Naive thymus-derived CD8-positive, alpha-beta T cell (primary cell): ENCODE measurements at regions not wholly inside any gene's neighbourhood (a gene's known extent, or its start where the extent isn't known, plus 50 kb on each side); places are given as distances from the start of the nearest gene placed in this dataset.

ENCODE experiments used
- ATAC-seq, 2 donors: fragments of 150-1000 bp; cut with Tn5 transposase in 1 of 2; sonication (Bioruptor Pico), chemical (Tn5 transposase) in 1 of 2; 1 replicate in 1 of 2; 2 replicates in 1 of 2; pipeline ENCODE4 v1.10.0; 2021; ENCODE audit warnings: mild to moderate bottlenecking in 2 of 2, moderate library complexity in 2 of 2
- POLR2A ChIA-PET: fragments of 350-600 bp; sonication (Branson Sonifier 250); formaldehyde crosslinking; loops from one replicate; lab custom pipeline; 2021; ENCODE audit warnings: antibody characterized with exemption; lab: Charles Lee
- DNase-seq, 10 donors: peaks; one replicate each; pipeline versions ENCODE4 v3.0.0 to v3.0.0-alpha.2; 2020 to 2022
- H3K27ac Mint-ChIP-seq, 10 donors: one replicate each; pipeline ENCODE4 v1.8.0; 2020 to 2022; ENCODE audit warnings: mild to moderate bottlenecking in 10 of 10, mixed read lengths in 10 of 10, moderate library complexity in 4 of 10, inconsistent platforms in 1 of 10
- H3K27me3 Mint-ChIP-seq, 5 donors: one replicate each; pipeline ENCODE4 v1.8.0; 2021 to 2022; ENCODE audit warnings: mixed read lengths in 5 of 5
- H3K36me3 Mint-ChIP-seq, 3 donors: one replicate each; pipeline ENCODE4 v1.8.0; 2020 to 2022; ENCODE audit warnings: mixed read lengths in 3 of 3, mild to moderate bottlenecking in 2 of 3, inconsistent platforms in 1 of 3
- H3K4me1 Mint-ChIP-seq, 4 donors: one replicate each; pipeline ENCODE4 v1.8.0; 2021 to 2022; ENCODE audit warnings: mixed read lengths in 4 of 4
- H3K4me3 Mint-ChIP-seq, 10 donors: one replicate each; pipeline ENCODE4 v1.8.0; 2020 to 2022; ENCODE audit warnings: mild to moderate bottlenecking in 10 of 10, mixed read lengths in 10 of 10, moderate library complexity in 6 of 10, inconsistent platforms in 1 of 10
- H3K9me3 Mint-ChIP-seq, 9 donors: one replicate each; pipeline ENCODE4 v1.8.0; 2020 to 2022; ENCODE audit warnings: mixed read lengths in 9 of 9, mild to moderate bottlenecking in 3 of 9, inconsistent platforms in 1 of 9, moderate library complexity in 1 of 9

- peaks cover 0 to 12% (median 3%) of the 10 kb centered on the region in 5 donors for H3K27me3 Mint-ChIP-seq
- H3K4me3 Mint-ChIP-seq, result no peak overlapping the region
- POLR2A ChIA-PET, result no interaction called here
- no peaks in the 10 kb centered on the region for H3K9me3 Mint-ChIP-seq
- H3K27ac Mint-ChIP-seq, result no peak overlapping the region
- H3K36me3 Mint-ChIP-seq, result no peaks in the 10 kb centered on the region
- ATAC-seq, result no peak
- DNase-seq, result no peak
- H3K4me1 Mint-ChIP-seq, result peaks cover 0 to 1% (median 0%) of the 10 kb centered on the region in 4 donors
Measured at GRCh38 chr3:70607469-70607868, 295.0 kb upstream of the MDFIC2 start.

GRCh38 chr3:70606018-70606417 is 293.6 kb upstream of the MDFIC2 start:
- ATAC-seq (no peak), DNase-seq (no peak)
- POLR2A ChIA-PET, result no interaction called here
- no peaks in the 10 kb centered on the region for H3K36me3 Mint-ChIP-seq
- H3K4me3 Mint-ChIP-seq, result no peak overlapping the region
- peaks cover 0 to 10% (median 5%) of the 10 kb centered on the region in 5 donors for H3K27me3 Mint-ChIP-seq
- peaks cover 0 to 1% (median 0%) of the 10 kb centered on the region in 4 donors for H3K4me1 Mint-ChIP-seq
- H3K27ac Mint-ChIP-seq, result no peak overlapping the region
- H3K9me3 Mint-ChIP-seq, result no peaks in the 10 kb centered on the region

- Mint-ChIP-seq H3K4me1 (peaks cover 0 to 1% (median 0%) of the 10 kb centered on the region in 4 donors), H3K36me3 (no peaks in the 10 kb centered on the region), H3K4me3 (no peak overlapping the region), H3K27ac (no peak overlapping the region), H3K27me3 (peaks cover 0 to 11% (median 9%) of the 10 kb centered on the region in 5 donors), H3K9me3 (no peaks in the 10 kb centered on the region)
- ATAC-seq (no peak), DNase-seq (no peak)
- POLR2A ChIA-PET, result no interaction called here
Measured at GRCh38 chr3:70603103-70603502, 290.7 kb upstream of the MDFIC2 start.

- no peak for DNase-seq
- Mint-ChIP-seq H3K27ac (no peak overlapping the region), H3K4me3 (no peak overlapping the region), H3K9me3 (no peaks in the 10 kb centered on the region), H3K27me3 (peaks cover 6 to 26% (median 11%) of the 10 kb centered on the region in 5 donors), H3K36me3 (no peaks in the 10 kb centered on the region), H3K4me1 (no peaks in the 10 kb centered on the region)
- POLR2A ChIA-PET, result interaction anchor here (0.7 kb wide), 1 partner anchor 465 kb away, joined by 6 read pairs; no protein-coding TSS in a partner anchor
- ATAC-seq, result no peak
Measured at GRCh38 chr3:70597312-70597711, 284.9 kb upstream of the MDFIC2 start.

GRCh38 chr3:70583682-70584081 is 271.2 kb upstream of the MDFIC2 start:
- DNase-seq, result no peak
- POLR2A ChIA-PET, result no interaction called here

DNA sequence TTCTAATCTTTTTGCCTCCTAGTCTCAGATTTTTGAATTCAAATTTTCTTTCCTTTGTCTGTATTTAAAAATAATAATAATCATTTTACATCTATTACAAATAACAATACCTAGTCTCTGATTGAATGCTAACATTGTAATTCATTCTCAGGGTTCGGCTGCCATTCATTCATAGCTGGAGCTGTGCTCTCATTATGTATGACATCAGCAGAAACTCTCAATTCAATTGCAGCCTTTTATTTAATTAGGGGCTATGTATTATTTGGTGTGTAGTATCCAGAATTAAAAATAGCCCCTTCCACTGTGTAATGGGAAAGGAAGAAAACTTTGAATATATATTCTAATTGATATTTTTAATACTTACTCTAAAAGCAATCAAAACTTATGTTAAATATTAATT is 270.4 kb upstream of the MDFIC2 start:
- POLR2A ChIA-PET, result no interaction called here
- no peak for DNase-seq
- peaks cover 0 to 14% (median 11%) of the 10 kb centered on the region in 5 donors for H3K27me3 Mint-ChIP-seq
- ATAC-seq, result no peak
- H3K27ac Mint-ChIP-seq, result no peak overlapping the region
- H3K4me1 Mint-ChIP-seq, result no peaks in the 10 kb centered on the region
- no peak overlapping the region for H3K4me3 Mint-ChIP-seq
- H3K9me3 Mint-ChIP-seq, result no peaks in the 10 kb centered on the region
- H3K36me3 Mint-ChIP-seq, result no peaks in the 10 kb centered on the region

More at GRCh38 chr3:70583682-70584081, 271.2 kb upstream of the MDFIC2 start:
- no peak for ATAC-seq
- H3K27me3 Mint-ChIP-seq, result peaks cover 0 to 10% (median 6%) of the 10 kb centered on the region in 5 donors
- H3K27ac Mint-ChIP-seq, result no peak overlapping the region
- no peaks in the 10 kb centered on the region for H3K4me1 Mint-ChIP-seq
- no peaks in the 10 kb centered on the region for H3K9me3 Mint-ChIP-seq
- H3K4me3 Mint-ChIP-seq, result no peak overlapping the region
- no peaks in the 10 kb centered on the region for H3K36me3 Mint-ChIP-seq

DNA sequence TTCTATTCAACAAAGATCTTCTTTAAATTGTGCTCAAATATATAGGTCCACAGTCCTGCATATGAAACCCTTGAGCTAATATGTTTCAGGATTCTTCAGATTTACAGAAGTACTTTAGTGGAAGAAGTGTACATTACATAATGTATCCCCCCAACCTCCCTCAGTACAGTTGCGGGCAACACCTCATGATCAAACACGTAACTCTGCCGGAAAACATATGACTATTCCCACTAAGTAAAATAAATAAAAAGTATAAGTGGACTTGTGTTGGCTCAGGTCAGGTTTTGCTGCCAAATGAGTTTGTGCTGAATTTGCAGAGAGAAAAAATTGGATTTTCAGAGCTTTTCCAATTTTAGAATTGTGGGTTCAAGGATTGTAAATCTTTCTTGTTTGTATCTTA is 267.6 kb upstream of the MDFIC2 start:
- DNase-seq (no peak), ATAC-seq (no peak)
- no peaks in the 10 kb centered on the region for H3K9me3 Mint-ChIP-seq
- H3K27me3 Mint-ChIP-seq, result peaks cover under 1 to 19% (median 14%) of the 10 kb centered on the region in 5 donors
- no peak overlapping the region for H3K27ac Mint-ChIP-seq
- no peaks in the 10 kb centered on the region for H3K36me3 Mint-ChIP-seq
- POLR2A ChIA-PET, result no interaction called here
- H3K4me1 Mint-ChIP-seq, result no peaks in the 10 kb centered on the region
- H3K4me3 Mint-ChIP-seq, result no peak overlapping the region

DNA sequence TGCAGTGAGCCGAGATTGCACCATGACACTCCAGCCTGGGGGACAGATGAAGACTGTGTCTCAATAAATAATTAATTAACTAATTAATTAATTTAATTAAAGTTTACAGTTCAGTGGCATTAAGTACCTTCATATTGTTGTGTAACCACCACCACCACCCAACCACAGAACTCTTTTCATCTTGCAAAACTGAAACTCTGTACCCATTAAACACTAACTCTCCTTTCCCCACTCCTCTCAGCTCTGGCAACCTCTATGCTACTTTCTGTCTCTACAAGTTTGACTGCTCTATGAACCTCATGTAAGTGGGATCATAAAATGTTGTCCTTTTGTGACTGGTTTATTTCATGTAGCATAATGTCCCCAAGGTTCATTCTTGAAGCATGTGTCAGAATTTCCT is 259.3 kb upstream of the MDFIC2 start:
- ATAC-seq, result no peak
- peaks cover 0 to 3% (median 0%) of the 10 kb centered on the region in 9 donors for H3K9me3 Mint-ChIP-seq

DNA sequence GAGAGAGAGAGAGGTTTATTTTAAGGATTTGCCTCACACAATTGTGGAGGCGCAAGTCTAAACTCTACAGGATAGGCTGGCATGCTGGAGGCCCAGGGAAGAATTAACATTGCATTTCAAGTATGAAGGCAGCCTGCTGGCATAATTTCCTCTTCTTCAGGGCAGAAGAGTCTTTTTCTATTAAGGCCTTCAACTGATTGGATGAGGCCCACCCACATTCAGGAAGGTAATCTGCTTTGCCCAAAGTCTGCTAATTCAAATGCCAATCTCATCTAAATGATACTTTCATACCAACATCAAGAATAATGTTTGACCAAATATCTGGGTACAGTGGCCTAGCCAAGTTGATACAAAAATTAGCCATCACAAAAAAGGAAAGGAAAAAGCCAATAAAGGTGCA is 258.1 kb upstream of the MDFIC2 start:
- ATAC-seq (no peak), DNase-seq (no peak)
- no peak overlapping the region for H3K27ac Mint-ChIP-seq
- POLR2A ChIA-PET, result no interaction called here
- peaks cover 0 to 11% (median 4%) of the 10 kb centered on the region in 5 donors for H3K27me3 Mint-ChIP-seq
- H3K4me1 Mint-ChIP-seq, result no peaks in the 10 kb centered on the region
- no peaks in the 10 kb centered on the region for H3K36me3 Mint-ChIP-seq
- no peak overlapping the region for H3K4me3 Mint-ChIP-seq
- peaks cover 0 to 3% (median 0%) of the 10 kb centered on the region in 9 donors for H3K9me3 Mint-ChIP-seq

More for the DNA sequence above, 259.3 kb upstream of the MDFIC2 start:
- no peak for DNase-seq
- Mint-ChIP-seq H3K4me1 (no peaks in the 10 kb centered on the region), H3K36me3 (no peaks in the 10 kb centered on the region), H3K27me3 (peaks cover 0 to 8% (median 2%) of the 10 kb centered on the region in 5 donors), H3K4me3 (no peak overlapping the region), H3K27ac (no peak overlapping the region)
- POLR2A ChIA-PET, result no interaction called here

DNA sequence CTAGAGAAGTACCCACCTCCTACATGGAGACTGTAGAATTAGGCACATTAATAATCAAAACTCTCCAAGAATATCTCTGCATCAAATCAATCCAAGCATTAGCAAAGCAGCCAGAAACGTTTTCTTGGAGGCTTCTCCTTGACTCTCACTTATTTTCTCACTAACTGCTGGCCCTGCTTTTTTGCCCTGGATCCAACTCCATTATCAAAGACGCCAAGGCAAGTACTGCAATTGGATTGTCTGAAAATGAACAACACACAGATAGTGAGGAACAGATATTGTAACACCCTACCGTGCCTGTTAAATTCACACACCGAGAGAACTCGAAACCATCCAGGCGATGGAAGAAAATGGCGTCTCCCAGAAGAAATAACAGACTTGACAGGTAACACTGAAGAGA is 256.2 kb upstream of the MDFIC2 start:
- H3K27me3 Mint-ChIP-seq, result peaks cover 0 to 5% (median 0%) of the 10 kb centered on the region in 5 donors

GRCh38 chr3:70565861-70566260 is 253.4 kb upstream of the MDFIC2 start:
- POLR2A ChIA-PET, result no interaction called here
- no peak overlapping the region for H3K4me3 Mint-ChIP-seq
- no peak overlapping the region for H3K27ac Mint-ChIP-seq
- H3K4me1 Mint-ChIP-seq, result no peaks in the 10 kb centered on the region
- no peak for ATAC-seq
- peaks cover 0 to 15% (median 10%) of the 10 kb centered on the region in 3 donors for H3K36me3 Mint-ChIP-seq
- peaks cover 0 to 15% (median 8%) of the 10 kb centered on the region in 9 donors for H3K9me3 Mint-ChIP-seq
- no peak for DNase-seq
- H3K27me3 Mint-ChIP-seq, result peaks cover 0 to 5% (median 0%) of the 10 kb centered on the region in 5 donors

More for the DNA sequence above, 256.2 kb upstream of the MDFIC2 start:
- H3K4me3 Mint-ChIP-seq, result no peak overlapping the region
- H3K9me3 Mint-ChIP-seq, result peaks cover 0 to 9% (median 5%) of the 10 kb centered on the region in 9 donors
- H3K27ac Mint-ChIP-seq, result no peak overlapping the region
- POLR2A ChIA-PET, result no interaction called here
- peaks cover 0 to 6% (median 3%) of the 10 kb centered on the region in 3 donors for H3K36me3 Mint-ChIP-seq
- ATAC-seq (no peak), DNase-seq (no peak)
- H3K4me1 Mint-ChIP-seq, result no peaks in the 10 kb centered on the region

GRCh38 chr3:70564552-70564951 is 252.1 kb upstream of the MDFIC2 start:
- Mint-ChIP-seq H3K4me1 (no peaks in the 10 kb centered on the region), H3K4me3 (no peak overlapping the region), H3K27me3 (peaks cover 0 to 5% (median 0%) of the 10 kb centered on the region in 5 donors), H3K36me3 (peaks cover 0 to 15% (median 10%) of the 10 kb centered on the region in 3 donors), H3K27ac (no peak overlapping the region), H3K9me3 (peaks cover 0 to 15% (median 8%) of the 10 kb centered on the region in 9 donors)
- DNase-seq (no peak), ATAC-seq (no peak)
- POLR2A ChIA-PET, result no interaction called here

DNA sequence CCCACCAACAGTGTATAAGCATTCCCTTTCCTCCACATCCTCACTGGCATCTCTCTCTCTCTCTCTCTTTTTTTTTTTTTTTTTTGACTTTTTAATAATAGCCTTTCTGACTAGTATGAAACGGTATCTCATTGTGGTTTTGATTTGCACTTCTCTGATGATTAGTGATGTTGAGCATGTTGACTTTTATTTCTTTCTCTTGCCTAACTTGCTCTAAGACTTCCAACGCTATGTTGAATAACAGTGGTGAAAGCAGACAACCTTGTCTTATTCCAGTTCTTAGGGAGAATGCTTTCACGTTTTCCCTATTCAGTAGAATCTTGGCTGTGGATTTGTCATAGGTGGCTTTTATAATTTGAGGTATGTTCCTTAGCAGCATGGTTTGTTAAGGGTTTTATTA is 249.4 kb upstream of the MDFIC2 start:
- H3K4me3 Mint-ChIP-seq, result no peak overlapping the region
- POLR2A ChIA-PET, result no interaction called here
- ATAC-seq, result no peak
- DNase-seq, result no peak
- H3K36me3 Mint-ChIP-seq, result peaks cover 0 to 15% (median 10%) of the 10 kb centered on the region in 3 donors
- H3K27ac Mint-ChIP-seq, result no peak overlapping the region
- peaks cover 0 to 15% (median 8%) of the 10 kb centered on the region in 9 donors for H3K9me3 Mint-ChIP-seq
- H3K27me3 Mint-ChIP-seq, result peaks cover 0 to 5% (median 0%) of the 10 kb centered on the region in 5 donors
- H3K4me1 Mint-ChIP-seq, result peaks cover 4 to 6% (median 4%) of the 10 kb centered on the region in 4 donors

DNA sequence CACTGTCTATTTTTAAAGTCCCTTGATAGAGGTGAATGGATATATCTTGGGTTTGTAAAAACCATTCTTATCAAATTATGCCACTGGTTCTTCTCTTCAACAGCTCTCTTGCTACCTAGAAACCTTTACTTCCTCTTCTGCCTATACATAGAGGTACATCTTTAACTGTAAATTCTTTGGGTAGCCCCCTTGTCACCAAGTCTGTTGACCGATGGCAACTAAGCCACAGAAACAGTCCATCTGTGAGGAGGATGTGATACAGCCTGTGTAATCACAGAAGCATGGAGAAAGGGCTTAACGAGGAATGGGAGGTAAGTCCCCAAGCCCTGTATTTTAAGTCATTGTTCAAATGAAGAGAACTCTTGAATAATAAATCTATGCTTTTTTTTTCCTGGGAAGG is 246.5 kb upstream of the MDFIC2 start:
- POLR2A ChIA-PET, result no interaction called here
- Mint-ChIP-seq H3K4me3 (no peak overlapping the region), H3K4me1 (peaks cover 4 to 6% (median 4%) of the 10 kb centered on the region in 4 donors), H3K9me3 (peaks cover 0 to 12% (median 5%) of the 10 kb centered on the region in 9 donors), H3K36me3 (peaks cover 0 to 13% (median 10%) of the 10 kb centered on the region in 3 donors), H3K27me3 (no peaks in the 10 kb centered on the region), H3K27ac (no peak overlapping the region)
- DNase-seq (no peak), ATAC-seq (no peak)
